GM12864 (cell line): ENCODE measurements at regions not wholly inside any gene's neighbourhood (a gene's known extent, or its start where the extent isn't known, plus 50 kb on each side); places are given as distances from the start of the nearest gene placed in this dataset.

Experiments used
- DNase-seq: peaks from one replicate; pipeline ENCODE4 v3.0.0-alpha.2; 2011; ENCODE audit warnings: low read depth
- H3K4me3 ChIP-seq: 2 replicates; pipeline ENCODE4 v1.5.1; 2011; ENCODE audit warnings: mild to moderate bottlenecking, low read depth, low read length, control low read depth
- CTCF ChIP-seq: IDR thresholded peaks from 2 replicates; pipeline ENCODE4 v1.5.1; 2011; ENCODE audit warnings: low read depth, mild to moderate bottlenecking, moderate library complexity, low read length, control low read depth, inconsistent platforms; ENCODE audit errors: missing control alignments

GRCh38 chr5:42889311-42889933 is 77.7 kb upstream of the SELENOP start:
- peak; percentile 83 for TF ChIP-seq CTCF
- DNase-seq: peak; percentile 19
- no peak overlapping the region for H3K4me3 ChIP-seq

GRCh38 chr5:42888771-42889170 is 77.1 kb upstream of the SELENOP start:
- no peak for DNase-seq
- H3K4me3 ChIP-seq: no peak overlapping the region
- no peak for TF ChIP-seq CTCF

DNA sequence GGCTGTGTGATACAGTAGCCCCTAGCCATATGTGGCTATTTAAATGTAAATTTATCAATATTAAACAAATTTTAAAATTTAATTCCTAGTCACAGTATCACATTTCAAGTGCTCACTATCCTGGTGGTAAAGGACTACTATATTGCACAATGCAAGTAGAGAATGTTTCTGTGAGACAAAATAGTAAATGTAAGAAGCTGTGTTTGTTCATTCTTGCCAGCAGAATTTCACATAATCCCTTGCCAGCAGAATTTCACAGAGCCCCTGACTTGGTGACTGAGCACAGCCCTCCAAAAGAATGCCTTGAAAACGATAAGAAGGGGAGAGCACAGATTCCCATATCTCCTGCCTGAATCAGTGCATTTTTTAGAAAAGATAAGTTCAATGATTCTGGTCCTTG is 75.9 kb upstream of the SELENOP start:
- DNase-seq: no peak
- no peak for TF ChIP-seq CTCF
- H3K4me3 ChIP-seq: no peak overlapping the region

DNA sequence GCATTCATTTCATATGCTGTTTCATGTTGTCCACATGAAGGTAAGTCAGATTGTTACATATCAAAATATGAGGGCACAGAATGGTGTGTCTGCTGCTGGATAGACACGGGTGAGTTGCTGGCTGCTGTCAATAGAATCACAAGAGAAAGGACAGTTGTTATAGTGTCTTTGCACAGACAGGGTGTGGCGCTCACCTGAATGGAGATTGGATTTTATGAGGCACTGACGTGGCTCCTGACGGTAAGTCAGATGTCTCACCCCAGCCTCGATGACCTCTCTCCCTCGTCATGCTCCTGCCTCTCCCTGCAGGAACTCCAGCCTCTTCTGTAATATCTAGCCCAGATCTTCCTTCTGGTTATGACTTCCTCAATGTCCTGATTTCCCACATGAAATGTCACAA is 75.4 kb upstream of the SELENOP start:
- no peak for TF ChIP-seq CTCF
- no peak overlapping the region for H3K4me3 ChIP-seq
- no peak for DNase-seq

GRCh38 chr5:42886635-42887034 is 74.9 kb upstream of the SELENOP start:
- DNase-seq: no peak
- H3K4me3 ChIP-seq: no peak overlapping the region
- TF ChIP-seq CTCF: no peak

- no peak overlapping the region for H3K4me3 ChIP-seq
- TF ChIP-seq CTCF: no peak
- DNase-seq: no peak
Measured at GRCh38 chr5:42884326-42884725, 72.6 kb upstream of the SELENOP start.

- no peak for TF ChIP-seq CTCF
- H3K4me3 ChIP-seq: no peak overlapping the region
- DNase-seq: no peak
Measured at GRCh38 chr5:42881416-42882117, 69.9 kb upstream of the SELENOP start.
